HepG2 (cell line): ENCODE measurements at regions not wholly inside any gene's neighbourhood (a gene's known extent, or its start where the extent isn't known, plus 50 kb on each side); places are given as distances from the start of the nearest gene placed in this dataset.

Experiments
- SMAD3 ChIP-seq: sonication (generic); formaldehyde crosslinking; IDR thresholded peaks from 2 replicates; pipeline ENCODE4 v1.4.0; 2020; ENCODE audit warnings: missing genetic modification reagents
- TF ChIP-seq, protein P1 (sequence below): sonication (generic); formaldehyde crosslinking; IDR thresholded peaks from 2 replicates; pipeline ENCODE4 v1.5.0; 2020; ENCODE audit warnings: mild to moderate bottlenecking, missing genetic modification reagents, moderate library complexity

DNA sequence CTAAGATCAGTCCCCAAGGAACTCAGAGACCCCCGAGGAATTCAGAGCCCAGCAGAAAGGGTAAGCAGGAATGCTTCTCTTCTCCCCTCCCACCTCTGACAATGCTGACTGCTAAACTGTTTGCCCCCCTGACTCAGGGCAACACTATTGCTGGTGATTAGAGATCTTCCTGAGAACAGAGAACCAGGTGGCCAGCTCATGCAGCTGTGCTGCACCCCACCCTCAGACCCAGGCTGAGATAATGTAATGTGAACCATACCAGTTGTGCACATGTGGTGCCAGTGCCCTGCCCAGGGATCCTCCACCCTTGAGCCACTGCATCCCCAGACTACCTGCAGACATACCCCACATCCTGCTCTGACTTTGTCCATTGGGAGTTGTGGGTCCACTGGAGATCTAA, 139.1 kb upstream of the ARG1 start:
- TF ChIP-seq, protein P1, sequence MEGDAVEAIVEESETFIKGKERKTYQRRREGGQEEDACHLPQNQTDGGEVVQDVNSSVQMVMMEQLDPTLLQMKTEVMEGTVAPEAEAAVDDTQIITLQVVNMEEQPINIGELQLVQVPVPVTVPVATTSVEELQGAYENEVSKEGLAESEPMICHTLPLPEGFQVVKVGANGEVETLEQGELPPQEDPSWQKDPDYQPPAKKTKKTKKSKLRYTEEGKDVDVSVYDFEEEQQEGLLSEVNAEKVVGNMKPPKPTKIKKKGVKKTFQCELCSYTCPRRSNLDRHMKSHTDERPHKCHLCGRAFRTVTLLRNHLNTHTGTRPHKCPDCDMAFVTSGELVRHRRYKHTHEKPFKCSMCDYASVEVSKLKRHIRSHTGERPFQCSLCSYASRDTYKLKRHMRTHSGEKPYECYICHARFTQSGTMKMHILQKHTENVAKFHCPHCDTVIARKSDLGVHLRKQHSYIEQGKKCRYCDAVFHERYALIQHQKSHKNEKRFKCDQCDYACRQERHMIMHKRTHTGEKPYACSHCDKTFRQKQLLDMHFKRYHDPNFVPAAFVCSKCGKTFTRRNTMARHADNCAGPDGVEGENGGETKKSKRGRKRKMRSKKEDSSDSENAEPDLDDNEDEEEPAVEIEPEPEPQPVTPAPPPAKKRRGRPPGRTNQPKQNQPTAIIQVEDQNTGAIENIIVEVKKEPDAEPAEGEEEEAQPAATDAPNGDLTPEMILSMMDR (CRISPR knock-in tag), result no peak
- no peak for TF ChIP-seq SMAD3 (CRISPR knock-in tag)
